PC-9 (cell line): ENCODE measurements at regions not wholly inside any gene's neighbourhood (a gene's known extent, or its start where the extent isn't known, plus 50 kb on each side); places are given as distances from the start of the nearest gene placed in this dataset.

Experiments used
- EZH2 ChIP-seq: fragments of 200-600 bp; sonication (generic); IDR thresholded peaks from 2 replicates; pipeline ENCODE4 v1.8.0; 2017; ENCODE audit warnings: antibody characterized with exemption, low read depth
- TF ChIP-seq, protein P1 (sequence below): fragments of 200-600 bp; sonication (generic); conservative IDR thresholded peaks from 2 replicates; pipeline ENCODE4 v1.6.1; 2017; ENCODE audit warnings: mixed run types, antibody characterized with exemption, mild to moderate bottlenecking, moderate library complexity

- TF ChIP-seq, protein P1, sequence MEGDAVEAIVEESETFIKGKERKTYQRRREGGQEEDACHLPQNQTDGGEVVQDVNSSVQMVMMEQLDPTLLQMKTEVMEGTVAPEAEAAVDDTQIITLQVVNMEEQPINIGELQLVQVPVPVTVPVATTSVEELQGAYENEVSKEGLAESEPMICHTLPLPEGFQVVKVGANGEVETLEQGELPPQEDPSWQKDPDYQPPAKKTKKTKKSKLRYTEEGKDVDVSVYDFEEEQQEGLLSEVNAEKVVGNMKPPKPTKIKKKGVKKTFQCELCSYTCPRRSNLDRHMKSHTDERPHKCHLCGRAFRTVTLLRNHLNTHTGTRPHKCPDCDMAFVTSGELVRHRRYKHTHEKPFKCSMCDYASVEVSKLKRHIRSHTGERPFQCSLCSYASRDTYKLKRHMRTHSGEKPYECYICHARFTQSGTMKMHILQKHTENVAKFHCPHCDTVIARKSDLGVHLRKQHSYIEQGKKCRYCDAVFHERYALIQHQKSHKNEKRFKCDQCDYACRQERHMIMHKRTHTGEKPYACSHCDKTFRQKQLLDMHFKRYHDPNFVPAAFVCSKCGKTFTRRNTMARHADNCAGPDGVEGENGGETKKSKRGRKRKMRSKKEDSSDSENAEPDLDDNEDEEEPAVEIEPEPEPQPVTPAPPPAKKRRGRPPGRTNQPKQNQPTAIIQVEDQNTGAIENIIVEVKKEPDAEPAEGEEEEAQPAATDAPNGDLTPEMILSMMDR: no peak
- no peak for TF ChIP-seq EZH2
Observed at GRCh38 chr5:167576897-167577296, 714.5 kb upstream of the WWC1 start.
